ENCODE measurements at regions not wholly inside any gene's neighbourhood (a gene's known extent, or its start where the extent isn't known, plus 50 kb on each side); places are given as distances from the start of the nearest gene placed in this dataset.

DNA sequence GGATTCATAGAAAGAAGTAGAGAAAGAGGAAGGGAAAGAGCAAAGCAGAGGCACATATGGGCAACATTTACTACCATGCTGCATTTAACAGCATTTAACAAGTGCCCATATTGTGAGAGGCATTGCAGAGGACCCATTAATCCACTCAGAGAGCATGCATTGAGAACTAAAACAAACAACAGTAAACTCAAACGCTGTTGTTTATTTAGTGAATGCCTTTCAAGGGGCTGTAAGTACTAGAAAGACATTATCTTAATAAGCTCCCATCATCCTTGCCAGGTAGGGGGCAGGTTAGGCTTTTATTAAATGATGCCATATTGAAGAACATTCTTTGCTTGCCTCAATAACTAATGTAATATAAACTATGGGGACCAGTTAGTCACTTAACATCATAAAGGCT is 254.3 kb upstream of the DAB1 start:
- no peak for DNase-seq (ENCODE audit: extremely low read depth in 1 of 11, low read depth in 9 of 11, low spot score in 4 of 11)

- no peak for DNase-seq (ENCODE audit: extremely low read depth in 1 of 11, low read depth in 9 of 11, low spot score in 4 of 11)
Measured at GRCh38 chr1:57675776-57676175, 251.9 kb upstream of the DAB1 start.

DNA sequence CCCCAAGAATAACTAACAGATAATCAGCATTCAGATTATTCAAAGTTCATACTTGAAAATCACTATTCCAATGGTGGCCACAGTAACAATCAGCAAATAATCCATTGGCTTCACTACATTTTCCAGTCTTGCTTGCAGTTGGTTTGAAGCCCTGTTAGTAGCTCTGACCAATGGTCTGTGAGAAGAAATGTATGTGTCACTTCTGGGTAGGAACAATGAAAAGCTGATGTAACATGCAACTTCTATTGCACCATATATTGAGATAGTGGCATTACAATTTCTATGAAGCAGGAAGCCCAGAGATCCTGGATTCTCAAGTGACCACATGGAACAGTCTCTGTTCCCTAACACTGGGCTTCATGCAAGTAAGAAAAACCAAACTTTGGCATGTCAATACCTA is 250.9 kb upstream of the DAB1 start:
- DNase-seq (ENCODE audit: extremely low read depth in 1 of 11, low read depth in 9 of 11, low spot score in 4 of 11) = no peak

DNA sequence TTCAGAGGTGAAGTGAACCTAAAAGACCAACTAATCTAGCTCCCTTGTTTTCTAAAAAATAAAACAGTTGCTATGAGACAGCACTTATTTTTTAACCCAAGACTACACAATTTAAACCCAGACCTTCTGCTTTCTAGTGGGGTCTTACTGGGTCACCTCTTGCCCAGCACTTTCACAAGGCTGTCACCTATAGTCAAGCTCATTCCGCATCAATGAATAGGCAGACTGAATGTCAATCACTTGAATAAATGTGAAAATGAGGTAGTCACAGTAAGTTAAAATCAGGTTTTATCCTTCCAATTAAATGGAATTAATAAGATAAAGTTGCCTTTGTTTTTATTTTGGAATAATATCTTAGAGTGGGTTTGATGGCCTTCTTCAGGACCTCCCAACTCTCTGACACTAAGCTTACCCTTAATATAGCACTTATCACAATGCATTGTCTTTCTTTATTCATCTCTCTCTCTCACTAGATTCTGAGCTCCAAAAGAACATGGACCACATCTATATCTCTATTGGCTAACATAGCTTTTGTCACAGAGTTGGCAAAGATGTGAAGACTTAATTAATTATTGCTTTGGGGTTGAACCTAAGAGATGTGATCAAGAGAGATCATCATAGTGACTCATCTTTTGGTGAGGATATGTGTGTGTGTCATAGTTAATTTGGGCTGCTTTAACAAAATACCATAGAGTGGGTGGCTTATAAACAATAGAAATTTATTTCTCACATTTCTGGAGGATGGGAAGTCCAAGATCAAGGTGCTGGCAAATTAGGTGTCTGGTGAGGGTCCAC is 248.7 kb upstream of the DAB1 start:
- DNase-seq (ENCODE audit: extremely low read depth in 1 of 11, low read depth in 9 of 11, low spot score in 4 of 11) = no peak

DNA sequence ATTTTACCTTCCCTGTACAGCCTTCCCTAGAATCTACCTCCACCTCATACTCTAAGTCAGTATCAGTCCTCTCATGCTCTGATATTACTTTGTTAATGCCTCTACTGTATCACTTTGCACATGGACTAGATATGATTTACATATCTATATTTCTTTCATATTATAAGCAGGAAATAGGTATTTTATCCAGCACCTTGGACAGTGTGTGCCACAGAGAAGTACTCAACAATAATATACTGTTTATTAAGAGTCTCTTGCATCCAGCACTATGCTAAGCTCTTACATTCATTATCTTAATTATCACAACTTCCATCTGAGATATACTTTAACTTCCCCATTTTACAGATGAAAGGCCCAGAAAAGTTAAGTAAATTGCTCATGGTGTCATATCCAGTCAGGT is 247.9 kb upstream of the DAB1 start:
- DNase-seq (ENCODE audit: extremely low read depth in 1 of 11, low read depth in 9 of 11, low spot score in 4 of 11) = no peak

- DNase-seq (ENCODE audit: extremely low read depth in 1 of 11, low read depth in 9 of 11, low spot score in 4 of 11) = no peak
Measured at GRCh38 chr1:57659804-57660203, 235.9 kb upstream of the DAB1 start.

- DNase-seq (ENCODE audit: extremely low read depth in 1 of 11, low read depth in 9 of 11, low spot score in 4 of 11) = no peak
Measured at GRCh38 chr1:57655161-57655560, 231.3 kb upstream of the DAB1 start.

DNA sequence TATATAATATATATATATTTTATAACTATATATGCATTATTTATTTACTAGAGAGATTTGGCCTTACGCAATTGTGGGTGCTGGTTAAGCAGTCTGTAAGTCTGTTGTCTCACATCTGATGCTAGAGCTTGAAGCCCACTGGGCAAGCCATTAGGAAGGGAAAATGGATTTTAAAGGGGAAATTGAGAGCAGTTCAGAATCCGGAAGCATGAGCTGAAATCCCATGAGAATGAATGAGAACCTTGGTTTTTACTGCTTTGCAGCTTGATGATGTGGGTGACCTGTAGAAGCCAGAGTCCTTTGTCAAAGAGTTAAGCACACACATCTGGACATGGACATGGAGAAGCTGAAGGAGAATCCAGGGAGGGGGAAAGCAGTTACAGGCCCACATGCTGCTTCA is 220.8 kb upstream of the DAB1 start:
- DNase-seq (ENCODE audit: extremely low read depth in 1 of 11, low read depth in 9 of 11, low spot score in 4 of 11) = no peak

GRCh38 chr1:57638239-57638638 is 214.4 kb upstream of the DAB1 start:
- no peak for DNase-seq (ENCODE audit: extremely low read depth in 1 of 11, low read depth in 9 of 11, low spot score in 4 of 11)

DNA sequence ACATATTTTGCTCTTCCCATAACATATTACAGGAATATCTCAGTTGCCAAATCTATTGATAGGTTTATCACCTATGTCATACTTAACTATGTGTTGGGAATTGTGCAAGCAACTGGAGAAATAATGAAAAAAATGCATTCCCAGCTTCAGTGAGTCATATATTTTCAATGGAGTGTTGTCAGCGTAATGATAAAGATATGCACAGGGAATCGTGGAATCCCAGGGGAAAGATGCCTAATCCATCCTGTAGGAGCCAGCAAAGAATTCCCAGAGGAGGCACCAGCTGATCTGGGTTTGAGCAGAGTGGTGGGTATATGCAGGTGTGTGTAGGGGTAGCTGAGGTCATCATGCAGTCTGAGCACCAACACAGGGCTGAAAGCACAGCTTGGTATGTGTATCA is 213.3 kb upstream of the DAB1 start:
- DNase-seq (ENCODE audit: extremely low read depth in 1 of 11, low read depth in 9 of 11, low spot score in 4 of 11) = no peak

- DNase-seq (ENCODE audit: extremely low read depth in 1 of 11, low read depth in 9 of 11, low spot score in 4 of 11) = no peak
Measured at GRCh38 chr1:57633881-57634280, 210.0 kb upstream of the DAB1 start.

- no peak for DNase-seq (ENCODE audit: extremely low read depth in 1 of 11, low read depth in 9 of 11, low spot score in 4 of 11)
Measured at GRCh38 chr1:57633056-57633455, 209.2 kb upstream of the DAB1 start.

DNA sequence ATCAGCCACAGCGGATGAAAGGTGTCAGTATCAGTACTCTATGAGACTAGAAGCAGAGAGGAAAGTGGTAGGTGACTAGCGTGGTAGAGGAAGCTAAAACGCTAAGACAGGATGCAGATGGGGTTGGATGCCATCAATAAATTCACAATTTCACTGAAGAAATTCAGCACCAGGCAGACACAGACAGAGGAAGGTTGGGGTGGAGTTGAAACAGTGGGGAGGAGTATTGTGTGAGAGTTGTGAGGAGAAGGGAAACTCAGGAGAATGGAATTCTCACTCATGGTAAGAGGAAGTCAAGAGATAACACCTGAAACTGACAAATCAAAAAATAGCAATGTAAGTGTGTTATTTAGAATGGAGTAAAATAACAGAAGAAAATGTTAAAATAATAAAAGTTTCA is 208.5 kb upstream of the DAB1 start:
- DNase-seq (ENCODE audit: extremely low read depth in 1 of 11, low read depth in 9 of 11, low spot score in 4 of 11) = no peak

GRCh38 chr1:57627612-57628011 is 203.8 kb upstream of the DAB1 start:
- no peak for DNase-seq (ENCODE audit: extremely low read depth in 1 of 11, low read depth in 9 of 11, low spot score in 4 of 11)

GRCh38 chr1:57623791-57624538 is 200.1 kb upstream of the DAB1 start:
- no peak for DNase-seq (ENCODE audit: extremely low read depth in 1 of 11, low read depth in 9 of 11, low spot score in 4 of 11)

GRCh38 chr1:57623039-57623790 is 199.4 kb upstream of the DAB1 start:
- DNase-seq (ENCODE audit: extremely low read depth in 1 of 11, low read depth in 9 of 11, low spot score in 4 of 11) = peak in 5 of 11 donors; percentile 24 to 36 (median 32)

GRCh38 chr1:57621776-57622175 is 197.9 kb upstream of the DAB1 start:
- DNase-seq (ENCODE audit: extremely low read depth in 1 of 11, low read depth in 9 of 11, low spot score in 4 of 11) = no peak

- peak in 4 of 11 donors; percentile 8 to 29 (median 12) for DNase-seq (ENCODE audit: extremely low read depth in 1 of 11, low read depth in 9 of 11, low spot score in 4 of 11)
Measured at GRCh38 chr1:57620605-57621004, 196.7 kb upstream of the DAB1 start.

- DNase-seq (ENCODE audit: extremely low read depth in 1 of 11, low read depth in 9 of 11, low spot score in 4 of 11) = no peak
Measured at GRCh38 chr1:57616921-57617320, 193.1 kb upstream of the DAB1 start.

DNA sequence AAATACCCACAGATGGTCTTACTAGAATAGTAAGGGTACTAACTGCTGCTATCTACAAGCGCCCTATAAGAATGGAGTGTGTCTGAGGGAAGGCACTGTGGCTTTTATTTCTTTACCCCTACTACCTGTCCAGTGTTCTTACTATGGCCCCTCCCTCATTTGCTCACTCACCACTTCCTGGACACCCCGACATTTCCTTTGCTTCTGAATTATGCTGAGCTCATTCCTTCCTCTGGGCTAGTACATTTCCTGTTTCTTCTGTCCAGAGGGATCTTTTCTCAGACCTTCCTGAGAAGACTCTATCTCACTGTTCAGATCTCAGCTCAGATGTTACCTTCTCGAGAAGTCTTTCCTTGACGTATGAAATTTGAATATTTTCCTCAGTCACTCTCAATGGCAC is 192.1 kb upstream of the DAB1 start:
- DNase-seq (ENCODE audit: extremely low read depth in 1 of 11, low read depth in 9 of 11, low spot score in 4 of 11) = no peak

Data from renal cortex interstitium (tissue), 11 donors.